ENCODE measurements at regions not wholly inside any gene's neighbourhood (a gene's known extent, or its start where the extent isn't known, plus 50 kb on each side); places are given as distances from the start of the nearest gene placed in this dataset.

DNA sequence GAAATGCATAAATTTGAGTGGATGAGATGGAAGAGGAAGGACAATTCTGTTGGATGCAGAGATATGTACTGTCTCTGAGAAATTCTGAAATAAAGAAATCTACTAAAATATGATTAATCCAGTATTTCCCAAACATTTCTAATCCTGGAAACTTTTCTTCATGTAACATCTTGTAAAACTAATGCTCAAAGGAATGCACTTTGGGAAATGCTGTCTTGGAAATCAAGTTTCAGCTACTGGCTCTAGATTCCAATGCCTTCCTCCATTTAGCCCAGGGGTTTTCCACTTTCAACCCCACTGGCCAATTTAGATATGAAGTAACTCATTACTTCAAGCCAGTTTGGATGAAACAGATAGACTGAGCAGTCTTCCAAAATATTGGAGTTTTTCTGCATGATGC lies 355.1 kb downstream of the TXNL1 start (continued):
- TF ChIP-seq EZH2 (IDR thresholded peaks at IDR 0.05; ENCODE audit: low read depth, low read length, severe bottlenecking): no peak
- TF ChIP-seq TCF12 (IDR thresholded peaks at IDR 0.05; ENCODE audit: low read depth, low read length): no peak
- no peak for TF ChIP-seq SIRT6 (IDR thresholded peaks at IDR 0.05; ENCODE audit: low read length)
- TF ChIP-seq EGR1 (IDR thresholded peaks at IDR 0.05; ENCODE audit: borderline replicate concordance, low read depth, low read length): no peak
- TF ChIP-seq TAF1 (IDR thresholded peaks at IDR 0.05; ENCODE audit: low read depth, low read length): no peak
- TF ChIP-seq, protein P1, sequence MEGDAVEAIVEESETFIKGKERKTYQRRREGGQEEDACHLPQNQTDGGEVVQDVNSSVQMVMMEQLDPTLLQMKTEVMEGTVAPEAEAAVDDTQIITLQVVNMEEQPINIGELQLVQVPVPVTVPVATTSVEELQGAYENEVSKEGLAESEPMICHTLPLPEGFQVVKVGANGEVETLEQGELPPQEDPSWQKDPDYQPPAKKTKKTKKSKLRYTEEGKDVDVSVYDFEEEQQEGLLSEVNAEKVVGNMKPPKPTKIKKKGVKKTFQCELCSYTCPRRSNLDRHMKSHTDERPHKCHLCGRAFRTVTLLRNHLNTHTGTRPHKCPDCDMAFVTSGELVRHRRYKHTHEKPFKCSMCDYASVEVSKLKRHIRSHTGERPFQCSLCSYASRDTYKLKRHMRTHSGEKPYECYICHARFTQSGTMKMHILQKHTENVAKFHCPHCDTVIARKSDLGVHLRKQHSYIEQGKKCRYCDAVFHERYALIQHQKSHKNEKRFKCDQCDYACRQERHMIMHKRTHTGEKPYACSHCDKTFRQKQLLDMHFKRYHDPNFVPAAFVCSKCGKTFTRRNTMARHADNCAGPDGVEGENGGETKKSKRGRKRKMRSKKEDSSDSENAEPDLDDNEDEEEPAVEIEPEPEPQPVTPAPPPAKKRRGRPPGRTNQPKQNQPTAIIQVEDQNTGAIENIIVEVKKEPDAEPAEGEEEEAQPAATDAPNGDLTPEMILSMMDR (IDR thresholded peaks at IDR 0.05; ENCODE audit: control extremely low read depth in 1 of 3, insufficient read depth in 1 of 3, low read depth in 1 of 3, low read length in 3 of 3): no peak
- no peak for TF ChIP-seq BRCA1 (IDR thresholded peaks at IDR 0.05; ENCODE audit: low read depth, low read length)

Data from H1 (cell line).